Fibroblast of lung (primary cell): ENCODE measurements at regions not wholly inside any gene's neighbourhood (a gene's known extent, or its start where the extent isn't known, plus 50 kb on each side); places are given as distances from the start of the nearest gene placed in this dataset.

Experiments
- CTCF ChIP-seq, 2 donors: IDR thresholded peaks in 1 of 2; conservative IDR thresholded peaks in 1 of 2; 1 replicate in 1 of 2; 2 replicates in 1 of 2; pipeline ENCODE4 v1.5.1; 2011 to 2012; ENCODE audit warnings: low read length in 2 of 2, control low read depth in 1 of 2, inconsistent platforms in 1 of 2, low read depth in 1 of 2, mild to moderate bottlenecking in 1 of 2
- EZH2 ChIP-seq: IDR thresholded peaks from 2 replicates; pipeline ENCODE4 v1.5.1; 2012; ENCODE audit warnings: low read length, control low read depth, mild to moderate bottlenecking; ENCODE audit errors: missing control alignments

DNA sequence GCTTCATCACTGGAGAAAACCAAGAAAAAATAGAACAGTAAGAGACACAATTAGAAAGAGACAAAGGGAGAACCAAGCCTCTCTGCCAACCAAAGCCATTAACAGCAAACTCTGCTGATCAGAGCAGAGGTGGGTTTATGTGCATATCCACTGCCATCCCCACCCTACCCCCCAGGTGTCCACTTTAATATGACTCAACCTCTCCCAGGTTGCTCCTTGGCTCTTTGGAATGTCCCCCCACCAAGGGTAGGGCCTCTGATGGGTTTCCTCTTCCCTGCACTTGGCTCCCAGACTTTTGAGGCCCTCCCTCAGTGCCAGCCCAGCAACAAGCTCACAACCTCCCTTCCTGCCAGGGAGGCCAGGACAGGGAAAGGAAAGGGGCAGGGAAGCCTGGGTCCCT is 104.8 kb downstream of the DMRTA2 start:
- TF ChIP-seq EZH2 (no peak), CTCF (conservative IDR thresholded peaks at IDR 0.05 in 1 of 2, IDR thresholded peaks at IDR 0.05 in 1 of 2; ENCODE audit: low read depth in 1 of 2, low read length in 2 of 2) (no peak)
